Loucy (cell line): ENCODE measurements at regions not wholly inside any gene's neighbourhood (a gene's known extent, or its start where the extent isn't known, plus 50 kb on each side); places are given as distances from the start of the nearest gene placed in this dataset.

Source experiments
- EZH2phosphoT487 ChIP-seq: fragments of 200-600 bp; IDR thresholded peaks from 2 replicates; pipeline ENCODE4 v1.6.1; 2018; ENCODE audit warnings: antibody characterized with exemption, mild to moderate bottlenecking, moderate library complexity, borderline replicate concordance
- TF ChIP-seq, protein P1 (sequence below): fragments of 200-600 bp; sonication (generic); conservative IDR thresholded peaks from 2 replicates; pipeline ENCODE4 v1.5.1; 2014; ENCODE audit warnings: mild to moderate bottlenecking, antibody characterized with exemption, low read length

DNA sequence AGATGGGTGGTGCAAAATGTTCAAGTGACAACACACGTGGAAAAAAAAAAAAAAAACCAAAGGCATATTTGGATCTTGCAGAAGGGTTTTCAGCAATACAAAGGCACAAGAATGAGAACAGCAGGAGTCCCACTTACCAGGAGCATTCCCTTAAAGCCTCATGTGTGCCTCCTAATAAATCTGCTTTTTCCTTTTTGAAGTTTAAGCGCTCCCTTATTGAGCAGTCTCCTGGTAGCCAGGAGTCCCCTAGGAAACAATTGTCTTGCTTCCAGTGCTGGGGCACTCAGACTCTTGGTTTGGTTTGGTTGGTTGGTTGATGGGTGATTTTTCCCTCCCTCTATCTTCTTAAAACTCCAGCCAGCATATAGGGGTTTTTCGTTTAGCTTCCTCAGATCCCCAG lies 321.8 kb upstream of the NFE2L3 start:
- TF ChIP-seq, protein P1, sequence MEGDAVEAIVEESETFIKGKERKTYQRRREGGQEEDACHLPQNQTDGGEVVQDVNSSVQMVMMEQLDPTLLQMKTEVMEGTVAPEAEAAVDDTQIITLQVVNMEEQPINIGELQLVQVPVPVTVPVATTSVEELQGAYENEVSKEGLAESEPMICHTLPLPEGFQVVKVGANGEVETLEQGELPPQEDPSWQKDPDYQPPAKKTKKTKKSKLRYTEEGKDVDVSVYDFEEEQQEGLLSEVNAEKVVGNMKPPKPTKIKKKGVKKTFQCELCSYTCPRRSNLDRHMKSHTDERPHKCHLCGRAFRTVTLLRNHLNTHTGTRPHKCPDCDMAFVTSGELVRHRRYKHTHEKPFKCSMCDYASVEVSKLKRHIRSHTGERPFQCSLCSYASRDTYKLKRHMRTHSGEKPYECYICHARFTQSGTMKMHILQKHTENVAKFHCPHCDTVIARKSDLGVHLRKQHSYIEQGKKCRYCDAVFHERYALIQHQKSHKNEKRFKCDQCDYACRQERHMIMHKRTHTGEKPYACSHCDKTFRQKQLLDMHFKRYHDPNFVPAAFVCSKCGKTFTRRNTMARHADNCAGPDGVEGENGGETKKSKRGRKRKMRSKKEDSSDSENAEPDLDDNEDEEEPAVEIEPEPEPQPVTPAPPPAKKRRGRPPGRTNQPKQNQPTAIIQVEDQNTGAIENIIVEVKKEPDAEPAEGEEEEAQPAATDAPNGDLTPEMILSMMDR: no peak
- TF ChIP-seq EZH2phosphoT487: no peak
